ENCODE measurements at regions not wholly inside any gene's neighbourhood (a gene's known extent, or its start where the extent isn't known, plus 50 kb on each side); places are given as distances from the start of the nearest gene placed in this dataset.

- TF ChIP-seq FOXP4 (CRISPR knock-in tag; IDR thresholded peaks at IDR 0.05) (0 out of 2 replicates have a peak, but pooled peaks have one; percentile 24), STAT6 (CRISPR knock-in tag; IDR thresholded peaks at IDR 0.05; ENCODE audit: borderline replicate concordance) (no peak), DDIT3 (CRISPR knock-in tag; IDR thresholded peaks at IDR 0.05) (no peak), ELF1 (CRISPR knock-in tag; IDR thresholded peaks at IDR 0.05) (no peak), ZNF652 (CRISPR knock-in tag; IDR thresholded peaks at IDR 0.05; ENCODE audit: borderline replicate concordance, low read depth) (no peak; the same call in 1 of the 2 replicates), MBD4 (IDR thresholded peaks at IDR 0.05; ENCODE audit: borderline replicate concordance, low read length) (no peak), ZFAT (CRISPR knock-in tag; conservative IDR thresholded peaks at IDR 0.05) (peak; percentile 86; the same call in 1 of the 2 replicates), HDAC6 (IDR thresholded peaks at IDR 0.05; ENCODE audit: low read depth, low read length) (no peak), GTF3A (CRISPR knock-in tag; conservative IDR thresholded peaks at IDR 0.05) (no peak), ZFP62 (CRISPR knock-in tag; IDR thresholded peaks at IDR 0.05) (no peak), ZBTB46 (CRISPR knock-in tag; IDR thresholded peaks at IDR 0.05; ENCODE audit: borderline replicate concordance) (no peak), ZNF354B (CRISPR knock-in tag; IDR thresholded peaks at IDR 0.05) (no peak), ZNF713 (CRISPR knock-in tag; IDR thresholded peaks at IDR 0.05) (no peak), SETDB1 (CRISPR knock-in tag; IDR thresholded peaks at IDR 0.05; ENCODE audit: borderline replicate concordance) (no peak), ZFP82 (CRISPR knock-in tag; IDR thresholded peaks at IDR 0.05; ENCODE audit: borderline replicate concordance) (no peak), MAFK (conservative IDR thresholded peaks at IDR 0.05 in 1 of 2, IDR thresholded peaks at IDR 0.05 in 1 of 2; ENCODE audit: low read length in 2 of 2) (no peak), MAF1 (CRISPR knock-in tag; IDR thresholded peaks at IDR 0.05; ENCODE audit: borderline replicate concordance) (no peak), ZNF12 (CRISPR knock-in tag; IDR thresholded peaks at IDR 0.05) (no peak)
- TF ChIP-seq, protein P1, sequence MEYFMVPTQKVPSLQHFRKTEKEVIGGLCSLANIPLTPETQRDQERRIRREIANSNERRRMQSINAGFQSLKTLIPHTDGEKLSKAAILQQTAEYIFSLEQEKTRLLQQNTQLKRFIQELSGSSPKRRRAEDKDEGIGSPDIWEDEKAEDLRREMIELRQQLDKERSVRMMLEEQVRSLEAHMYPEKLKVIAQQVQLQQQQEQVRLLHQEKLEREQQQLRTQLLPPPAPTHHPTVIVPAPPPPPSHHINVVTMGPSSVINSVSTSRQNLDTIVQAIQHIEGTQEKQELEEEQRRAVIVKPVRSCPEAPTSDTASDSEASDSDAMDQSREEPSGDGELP (IDR thresholded peaks at IDR 0.05; ENCODE audit: borderline replicate concordance, low read depth): no peak
- TF ChIP-seq, protein P2, sequence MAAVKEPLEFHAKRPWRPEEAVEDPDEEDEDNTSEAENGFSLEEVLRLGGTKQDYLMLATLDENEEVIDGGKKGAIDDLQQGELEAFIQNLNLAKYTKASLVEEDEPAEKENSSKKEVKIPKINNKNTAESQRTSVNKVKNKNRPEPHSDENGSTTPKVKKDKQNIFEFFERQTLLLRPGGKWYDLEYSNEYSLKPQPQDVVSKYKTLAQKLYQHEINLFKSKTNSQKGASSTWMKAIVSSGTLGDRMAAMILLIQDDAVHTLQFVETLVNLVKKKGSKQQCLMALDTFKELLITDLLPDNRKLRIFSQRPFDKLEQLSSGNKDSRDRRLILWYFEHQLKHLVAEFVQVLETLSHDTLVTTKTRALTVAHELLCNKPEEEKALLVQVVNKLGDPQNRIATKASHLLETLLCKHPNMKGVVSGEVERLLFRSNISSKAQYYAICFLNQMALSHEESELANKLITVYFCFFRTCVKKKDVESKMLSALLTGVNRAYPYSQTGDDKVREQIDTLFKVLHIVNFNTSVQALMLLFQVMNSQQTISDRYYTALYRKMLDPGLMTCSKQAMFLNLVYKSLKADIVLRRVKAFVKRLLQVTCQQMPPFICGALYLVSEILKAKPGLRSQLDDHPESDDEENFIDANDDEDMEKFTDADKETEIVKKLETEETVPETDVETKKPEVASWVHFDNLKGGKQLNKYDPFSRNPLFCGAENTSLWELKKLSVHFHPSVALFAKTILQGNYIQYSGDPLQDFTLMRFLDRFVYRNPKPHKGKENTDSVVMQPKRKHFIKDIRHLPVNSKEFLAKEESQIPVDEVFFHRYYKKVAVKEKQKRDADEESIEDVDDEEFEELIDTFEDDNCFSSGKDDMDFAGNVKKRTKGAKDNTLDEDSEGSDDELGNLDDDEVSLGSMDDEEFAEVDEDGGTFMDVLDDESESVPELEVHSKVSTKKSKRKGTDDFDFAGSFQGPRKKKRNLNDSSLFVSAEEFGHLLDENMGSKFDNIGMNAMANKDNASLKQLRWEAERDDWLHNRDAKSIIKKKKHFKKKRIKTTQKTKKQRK (IDR thresholded peaks at IDR 0.05; ENCODE audit: low read length): no peak
These were observed 141.6 kb upstream of the ZNF608 start (continued) for GRCh38 chr5:124888050-124888506.

Measured in HepG2 (cell line).